ENCODE measurements at regions not wholly inside any gene's neighbourhood (a gene's known extent, or its start where the extent isn't known, plus 50 kb on each side); places are given as distances from the start of the nearest gene placed in this dataset.

- no peak for TF ChIP-seq CREM (IDR thresholded peaks at IDR 0.05)
- TF ChIP-seq CREM (CRISPR knock-in tag; IDR thresholded peaks at IDR 0.05): no peak
- no peak for TF ChIP-seq ZNF570 (CRISPR knock-in tag; IDR thresholded peaks at IDR 0.05; ENCODE audit: borderline replicate concordance)
- no peak for TF ChIP-seq ZKSCAN1 (IDR thresholded peaks at IDR 0.05; ENCODE audit: low read length)
- TF ChIP-seq CTCF (CRISPR knock-in tag; IDR thresholded peaks at IDR 0.05): peak; percentile 70
- no peak for TF ChIP-seq ZBTB43 (CRISPR knock-in tag; conservative IDR thresholded peaks at IDR 0.05)
- peak; percentile 38 for TF ChIP-seq SMC3 (IDR thresholded peaks at IDR 0.05; ENCODE audit: low read length)
- peak; percentile 79 for TF ChIP-seq STAG1 (CRISPR knock-in tag; IDR thresholded peaks at IDR 0.05)
- no peak for TF ChIP-seq ZNF30 (CRISPR knock-in tag; IDR thresholded peaks at IDR 0.05)
- 10% methylated on average over 5 of the region's 5 CpGs for WGBS (ENCODE audit: low lambda C conversion rate)
- DNase-seq (ENCODE audit: low spot score) (peak; percentile 58), ATAC-seq (peak; percentile 52), FAIRE-seq (peak; percentile 65)
- Histone ChIP-seq H3K4me3 (replicated peaks in 1 of 3; ENCODE audit: insufficient read depth in 1 of 3, low read depth in 2 of 3, low read length in 3 of 3) (no peak overlapping the region), H3K79me2 (ENCODE audit: insufficient read depth, low read length) (no peaks in the 10 kb centered on the region), H3K4me2 (ENCODE audit: low read depth, low read length) (no peak overlapping the region), H3K9ac (ENCODE audit: insufficient read depth, low read depth, low read length) (no peak overlapping the region), H3K27ac (ENCODE audit: extremely low read length, insufficient read depth, low read length) (no peak overlapping the region), H3K27me3 (ENCODE audit: control insufficient read depth in 1 of 2, insufficient read depth in 2 of 2, low read length in 2 of 2) (no peaks in the 10 kb centered on the region), H3K9me3 (ENCODE audit: low read length) (no peaks in the 10 kb centered on the region), H2AFZ (ENCODE audit: low read length) (no peak overlapping the region), H4K20me1 (ENCODE audit: insufficient read depth, low read length) (no peaks in the 10 kb centered on the region), H3K36me3 (replicated peaks in 1 of 2; ENCODE audit: control insufficient read depth in 1 of 2, insufficient read depth in 2 of 2, low read length in 2 of 2) (no peaks in the 10 kb centered on the region), H3K4me1 (ENCODE audit: insufficient read depth, low read length) (no peaks in the 10 kb centered on the region)
- BruUV-seq (replicated peaks): no TSS peak
- ChIA-PET CTCF (ENCODE audit: low intra/inter-chr PET ratio, low total read pairs) (interaction anchor here (0.8 to 2.5 kb wide), 5 partner anchors 822 to 1097 kb away, joined by 3 to 15 read pairs (median 4); no protein-coding TSS in a partner anchor), POLR2A (no interaction called here)
- intact Hi-C loops (cut with micrococcal nuclease; ENCODE audit: unreplicated experiment) (loop anchor here (1.0 to 10.0 kb wide), 4 partner anchors 85 to 956 kb away; no protein-coding TSS in a partner anchor), in situ Hi-C loops (cut with HindIII; ENCODE audit: extremely low pct_ligation_motif_present, low pct_unique_long_range_greater_than_20kb) (loop anchor here (10.0 kb wide), 1 partner anchor 939 kb away; no protein-coding TSS in a partner anchor)
These were observed 89.6 kb upstream of the MAD2L1 start for GRCh38 chr4:120156120-120156718.

All from HepG2 (cell line).